Natural killer cell (primary cell): ENCODE measurements at regions not wholly inside any gene's neighbourhood (a gene's known extent, or its start where the extent isn't known, plus 50 kb on each side); places are given as distances from the start of the nearest gene placed in this dataset.

Experiments used
- ATAC-seq, 3 donors: fragments of 150-1000 bp in 2 of 3; fragments of 200-7000 bp in 1 of 3; cut with Tn5 transposase; 1 replicate in 1 of 3; 2 replicates in 2 of 3; pipeline ENCODE4 v1.10.0; 2021; ENCODE audit warnings: mild to moderate bottlenecking in 2 of 3, moderate library complexity in 2 of 3
- DNase-seq, 2 donors: peaks; one replicate each; pipeline versions ENCODE4 v3.0.0 to v3.0.0-alpha.2; 2013 to 2021; ENCODE audit warnings: mixed read lengths in 1 of 2
- H3K27ac ChIP-seq: one replicate; pipeline ENCODE4 v1.5.1; 2013; ENCODE audit warnings: mild to moderate bottlenecking, low read length
- H3K27me3 ChIP-seq: one replicate; pipeline ENCODE4 v1.6.1; 2013; ENCODE audit warnings: low read length; ENCODE audit not compliant: control insufficient read depth, insufficient read depth
- H3K36me3 ChIP-seq: one replicate; pipeline ENCODE4 v1.6.1; 2013; ENCODE audit warnings: low read length; ENCODE audit not compliant: control insufficient read depth, insufficient read depth
- H3K4me1 ChIP-seq: one replicate; pipeline ENCODE4 v1.6.1; 2013; ENCODE audit warnings: low read length; ENCODE audit not compliant: control insufficient read depth, insufficient read depth
- H3K4me3 ChIP-seq: one replicate; pipeline ENCODE4 v1.5.1; 2013; ENCODE audit warnings: low read length
- H3K9me3 ChIP-seq: one replicate; pipeline ENCODE4 v1.6.1; 2013; ENCODE audit warnings: low read length; ENCODE audit not compliant: control insufficient read depth, insufficient read depth
- H3K27ac Mint-ChIP-seq, 2 donors: one replicate each; pipeline ENCODE4 v1.8.0; 2022; ENCODE audit warnings: mild to moderate bottlenecking in 2 of 2, mixed read lengths in 2 of 2, moderate library complexity in 1 of 2
- H3K27me3 Mint-ChIP-seq, 2 donors: one replicate each; pipeline ENCODE4 v1.8.0; 2022; ENCODE audit warnings: low read depth in 2 of 2, mixed read lengths in 2 of 2
- H3K36me3 Mint-ChIP-seq: one replicate; pipeline ENCODE4 v1.8.0; 2022; ENCODE audit warnings: mixed read lengths
- H3K4me1 Mint-ChIP-seq, 2 donors: one replicate each; pipeline ENCODE4 v1.8.0; 2022; ENCODE audit warnings: mixed read lengths in 2 of 2
- H3K4me3 Mint-ChIP-seq: one replicate; pipeline ENCODE4 v1.8.0; 2022; ENCODE audit warnings: mild to moderate bottlenecking, moderate library complexity, mixed read lengths
- H3K9me3 Mint-ChIP-seq, 2 donors: one replicate each; pipeline ENCODE4 v1.8.0; 2022; ENCODE audit warnings: mixed read lengths in 2 of 2
- WGBS: methylation state at CpG from one replicate; pipeline ENCODE4 v1.1.7; 2013; ENCODE audit warnings: missing lambda C conversion rate; ENCODE audit not compliant: insufficient coverage; 5-methylcytosine and 5-hydroxymethylcytosine counted together
- intact Hi-C: fragments of 100-400 bp; cut with micrococcal nuclease; formaldehyde crosslinking; loops from one replicate; pipeline ENCODE4 v1.14.2; 2022
- TF ChIP-seq, protein P1 (sequence below): fragments of 200-600 bp; IDR thresholded peaks from one replicate; pipeline ENCODE4 v1.8.0; 2022; ENCODE audit warnings: antibody characterized with exemption

GRCh38 chr4:147220833-147221232 is 260.1 kb upstream of the EDNRA start:
- no peaks in the 10 kb centered on the region for H3K36me3 Mint-ChIP-seq
- H3K27me3 ChIP-seq: no peaks in the 10 kb centered on the region
- DNase-seq: no peak
- no peak overlapping the region for H3K4me3 Mint-ChIP-seq
- no peaks in the 10 kb centered on the region for H3K4me1 ChIP-seq
- no CpG with 5 or more reads among the region's 1 CpG for WGBS
- no peaks in the 10 kb centered on the region for H3K9me3 ChIP-seq
- TF ChIP-seq, protein P1, sequence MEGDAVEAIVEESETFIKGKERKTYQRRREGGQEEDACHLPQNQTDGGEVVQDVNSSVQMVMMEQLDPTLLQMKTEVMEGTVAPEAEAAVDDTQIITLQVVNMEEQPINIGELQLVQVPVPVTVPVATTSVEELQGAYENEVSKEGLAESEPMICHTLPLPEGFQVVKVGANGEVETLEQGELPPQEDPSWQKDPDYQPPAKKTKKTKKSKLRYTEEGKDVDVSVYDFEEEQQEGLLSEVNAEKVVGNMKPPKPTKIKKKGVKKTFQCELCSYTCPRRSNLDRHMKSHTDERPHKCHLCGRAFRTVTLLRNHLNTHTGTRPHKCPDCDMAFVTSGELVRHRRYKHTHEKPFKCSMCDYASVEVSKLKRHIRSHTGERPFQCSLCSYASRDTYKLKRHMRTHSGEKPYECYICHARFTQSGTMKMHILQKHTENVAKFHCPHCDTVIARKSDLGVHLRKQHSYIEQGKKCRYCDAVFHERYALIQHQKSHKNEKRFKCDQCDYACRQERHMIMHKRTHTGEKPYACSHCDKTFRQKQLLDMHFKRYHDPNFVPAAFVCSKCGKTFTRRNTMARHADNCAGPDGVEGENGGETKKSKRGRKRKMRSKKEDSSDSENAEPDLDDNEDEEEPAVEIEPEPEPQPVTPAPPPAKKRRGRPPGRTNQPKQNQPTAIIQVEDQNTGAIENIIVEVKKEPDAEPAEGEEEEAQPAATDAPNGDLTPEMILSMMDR: no peak
- no peaks in the 10 kb centered on the region for H3K4me1 Mint-ChIP-seq
- no peak overlapping the region for H3K4me3 ChIP-seq
- peaks cover 2 to 5% of the 10 kb centered on the region in 2 donors for H3K9me3 Mint-ChIP-seq
- H3K27me3 Mint-ChIP-seq: no peaks in the 10 kb centered on the region
- no peak for ATAC-seq
- H3K36me3 ChIP-seq: no peaks in the 10 kb centered on the region
- intact Hi-C loops: no loop called here
- no peak overlapping the region for H3K27ac Mint-ChIP-seq
- H3K27ac ChIP-seq: no peak overlapping the region

DNA sequence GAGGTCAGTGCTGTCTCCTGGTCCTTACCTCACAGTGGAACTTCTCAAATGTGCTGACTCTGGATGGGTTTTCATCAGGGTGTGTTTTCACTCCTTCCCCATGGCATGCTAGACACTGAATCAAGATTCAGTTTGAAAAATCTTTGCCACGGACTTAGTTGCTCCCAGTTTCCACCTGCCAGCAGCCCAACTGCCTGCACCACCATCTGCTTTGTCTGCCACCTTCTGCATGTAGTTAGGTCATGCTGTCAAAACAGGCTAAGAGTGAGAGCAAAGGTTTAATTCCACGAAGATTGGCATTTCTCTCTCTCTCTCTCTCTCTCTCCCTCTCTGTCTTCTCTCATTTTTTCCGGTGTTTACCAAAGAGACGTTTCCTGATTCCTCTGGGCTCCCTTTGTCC is 258.0 kb upstream of the EDNRA start:
- TF ChIP-seq, protein P1: no peak
- Mint-ChIP-seq H3K27ac (no peak overlapping the region), H3K27me3 (no peaks in the 10 kb centered on the region), H3K4me3 (no peak overlapping the region), H3K4me1 (no peaks in the 10 kb centered on the region), H3K9me3 (peaks cover 2 to 5% of the 10 kb centered on the region in 2 donors), H3K36me3 (no peaks in the 10 kb centered on the region)
- Histone ChIP-seq H3K27me3 (no peaks in the 10 kb centered on the region), H3K27ac (no peak overlapping the region), H3K4me1 (no peaks in the 10 kb centered on the region), H3K4me3 (no peak overlapping the region), H3K9me3 (no peaks in the 10 kb centered on the region), H3K36me3 (no peaks in the 10 kb centered on the region)
- no peak for DNase-seq
- ATAC-seq: no peak
- intact Hi-C loops: no loop called here
- WGBS: 59% methylated on average over 4 of the region's 4 CpGs

DNA sequence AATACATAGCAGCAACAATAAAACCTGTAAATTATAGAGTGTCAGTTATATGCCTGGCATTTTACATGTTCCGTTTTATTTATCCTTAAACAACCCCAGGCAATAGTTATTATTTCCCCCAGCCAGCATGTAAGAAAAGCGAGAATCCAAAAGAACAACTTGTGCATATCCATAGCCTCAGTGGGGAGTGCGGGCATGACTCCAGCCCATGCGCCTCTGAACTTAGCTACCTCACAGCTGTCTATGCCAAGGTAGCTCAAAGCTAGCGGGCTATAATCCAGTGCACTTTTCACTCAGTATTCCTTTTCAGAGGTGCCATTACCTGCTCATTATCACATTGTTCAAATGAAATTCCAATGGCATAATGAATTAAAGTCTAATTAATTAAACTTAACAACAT is 257.3 kb upstream of the EDNRA start:
- Mint-ChIP-seq H3K4me1 (no peaks in the 10 kb centered on the region), H3K27ac (no peak overlapping the region), H3K4me3 (no peak overlapping the region), H3K9me3 (peaks cover 2 to 5% of the 10 kb centered on the region in 2 donors), H3K27me3 (no peaks in the 10 kb centered on the region), H3K36me3 (no peaks in the 10 kb centered on the region)
- ATAC-seq (no peak), DNase-seq (no peak)
- WGBS: 98% methylated on average over 5 of the region's 5 CpGs
- Histone ChIP-seq H3K27me3 (no peaks in the 10 kb centered on the region), H3K4me3 (no peak overlapping the region), H3K36me3 (no peaks in the 10 kb centered on the region), H3K9me3 (no peaks in the 10 kb centered on the region), H3K27ac (no peak overlapping the region), H3K4me1 (no peaks in the 10 kb centered on the region)
- intact Hi-C loops: no loop called here
- TF ChIP-seq, protein P1: no peak

GRCh38 chr4:147236806-147237205 is 244.1 kb upstream of the EDNRA start:
- no peak overlapping the region for H3K27ac Mint-ChIP-seq
- H3K4me3 Mint-ChIP-seq: no peak overlapping the region

More at GRCh38 chr4:147236806-147237205, 244.1 kb upstream of the EDNRA start:
- intact Hi-C loops: no loop called here
- TF ChIP-seq, protein P1: no peak
- H3K36me3 Mint-ChIP-seq: no peaks in the 10 kb centered on the region
- 33% methylated on average over 2 of the region's 3 CpGs for WGBS
- H3K4me1 ChIP-seq: no peaks in the 10 kb centered on the region
- ATAC-seq (no peak), DNase-seq (no peak)
- no peaks in the 10 kb centered on the region for H3K9me3 ChIP-seq
- no peaks in the 10 kb centered on the region for H3K36me3 ChIP-seq
- no peak overlapping the region for H3K4me3 ChIP-seq
- peaks cover 3 to 12% of the 10 kb centered on the region in 2 donors for H3K9me3 Mint-ChIP-seq
- H3K4me1 Mint-ChIP-seq: no peaks in the 10 kb centered on the region
- no peaks in the 10 kb centered on the region for H3K27me3 Mint-ChIP-seq
- H3K27ac ChIP-seq: no peak overlapping the region
- H3K27me3 ChIP-seq: no peaks in the 10 kb centered on the region
